Skin of body (tissue), 1 donor: ENCODE measurements at regions not wholly inside any gene's neighbourhood (a gene's known extent, or its start where the extent isn't known, plus 50 kb on each side); places are given as distances from the start of the nearest gene placed in this dataset.
"Not testable (repeated sequence)": the region's sequence is repeated elsewhere in the genome, so short reads cannot be mapped to it uniquely, and the experiment has no call there.

Experiments used
- DNase-seq: peaks from one replicate; lab custom pipeline; 2025; lab: John Stamatoyannopoulos, UW

DNA sequence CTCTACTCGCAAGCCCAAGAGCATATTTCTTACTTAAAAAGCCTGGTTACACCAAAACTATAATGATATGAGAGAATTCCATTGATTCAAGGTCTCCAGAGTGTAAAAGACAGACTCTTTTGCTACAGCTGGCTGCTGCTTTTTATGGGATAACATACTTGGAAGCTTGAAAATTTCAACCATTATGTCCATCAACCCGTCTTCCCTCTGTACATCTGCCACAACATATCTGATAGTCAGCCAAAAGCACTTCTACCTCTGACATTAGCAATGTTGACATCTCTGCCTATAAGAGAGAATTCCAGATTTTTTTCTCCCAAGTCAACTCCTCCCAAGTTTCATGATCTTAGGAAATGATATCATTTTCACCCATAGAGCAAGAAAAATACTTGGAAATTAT is 54.4 kb upstream of the IQCM start:
- DNase-seq, result no peak

GRCh38 chr4:149881744-149882143 is 66.1 kb upstream of the IQCM start:
- no peak for DNase-seq

DNA sequence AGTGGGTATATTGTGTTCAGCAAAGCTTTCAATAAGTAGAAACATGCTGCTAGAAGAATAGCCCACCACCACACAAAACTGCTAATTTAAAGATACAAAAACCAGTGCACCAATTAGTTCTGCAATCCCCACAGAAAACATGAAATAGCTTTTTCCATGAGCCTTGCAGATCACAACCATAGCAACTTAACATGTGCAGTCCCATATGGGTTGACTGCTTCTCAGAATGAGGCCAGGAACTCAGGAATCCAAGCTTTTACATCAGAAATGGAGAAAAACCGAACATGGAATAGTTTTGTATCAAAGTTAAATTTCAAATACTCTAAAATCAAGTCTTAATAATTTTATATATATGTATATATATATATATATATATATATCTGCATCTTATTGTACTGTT is 66.6 kb upstream of the IQCM start:
- no peak for DNase-seq

- DNase-seq, result no peak
These were observed 68.4 kb upstream of the IQCM start for GRCh38 chr4:149884046-149884445.

DNA sequence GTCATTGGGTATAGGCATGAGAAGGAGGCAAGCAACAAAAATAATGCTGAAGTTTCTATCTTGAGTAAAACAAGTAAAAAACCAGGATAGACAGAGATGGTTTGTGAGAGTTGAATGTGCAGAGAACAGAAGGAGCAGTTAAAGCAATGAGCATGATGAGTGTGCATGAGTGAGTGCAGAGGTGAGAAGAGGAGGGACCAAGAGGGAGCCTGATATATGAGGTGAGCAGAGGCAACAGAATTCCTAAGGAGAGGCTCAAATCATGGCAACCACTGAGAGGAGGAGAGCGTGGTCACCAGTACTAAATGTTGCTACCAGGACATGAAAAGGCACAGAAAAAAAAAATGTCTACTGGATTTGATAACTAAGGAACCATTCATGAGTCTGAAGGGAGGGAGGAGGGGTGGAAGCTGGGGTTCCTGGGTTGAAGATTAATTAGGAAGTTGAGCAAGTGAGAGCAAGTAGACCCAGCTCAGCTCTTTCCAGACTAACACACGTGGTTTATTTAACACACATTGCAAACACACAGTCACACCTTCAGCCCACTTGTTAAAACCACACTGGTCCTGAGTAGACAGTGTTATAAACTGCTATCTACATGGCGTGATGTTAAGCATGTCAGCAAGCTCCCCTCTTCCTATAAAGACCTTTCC is 69.0 kb upstream of the IQCM start:
- no peak for DNase-seq

DNA sequence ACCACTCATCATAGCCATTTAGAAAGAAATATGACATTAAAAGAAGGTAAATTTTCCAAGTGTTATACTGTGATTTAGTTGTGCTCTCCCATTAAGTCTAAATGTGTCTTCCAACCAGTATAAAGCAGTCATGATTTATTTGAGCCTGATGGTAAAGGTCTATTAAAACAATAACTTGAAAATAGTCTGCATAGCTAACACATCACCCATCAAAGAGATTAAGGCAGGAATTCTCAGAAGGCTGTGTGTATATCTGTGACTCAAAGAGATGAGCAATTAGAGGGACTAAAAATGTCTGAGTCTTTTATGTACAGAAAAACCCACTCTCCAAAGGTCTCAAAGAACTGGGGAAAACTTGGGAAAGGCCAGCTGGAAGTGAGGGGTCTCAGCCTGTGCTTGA is 70.3 kb upstream of the IQCM start:
- no peak for DNase-seq

- DNase-seq, result no peak
These were observed 71.3 kb upstream of the IQCM start for GRCh38 chr4:149886786-149887490.

DNA sequence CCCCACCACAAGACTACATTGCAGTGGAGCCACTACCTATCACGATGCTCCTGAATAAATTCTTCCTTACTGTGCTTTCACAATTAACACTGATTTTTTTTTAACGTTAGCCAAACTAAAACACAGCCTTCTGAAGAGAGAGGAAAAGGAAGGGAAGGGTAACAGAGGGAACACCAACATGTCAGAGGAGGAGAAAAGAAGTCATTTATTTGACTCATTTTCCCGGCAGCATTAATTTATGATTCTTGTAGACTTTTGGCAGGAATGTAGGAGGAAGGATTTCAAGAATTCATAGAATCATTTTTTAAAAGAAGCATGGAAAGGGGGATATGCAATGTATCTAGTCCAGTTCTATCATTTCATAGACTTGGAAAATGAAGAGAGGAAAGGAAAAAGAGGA is 74.3 kb upstream of the IQCM start:
- no peak for DNase-seq

DNA sequence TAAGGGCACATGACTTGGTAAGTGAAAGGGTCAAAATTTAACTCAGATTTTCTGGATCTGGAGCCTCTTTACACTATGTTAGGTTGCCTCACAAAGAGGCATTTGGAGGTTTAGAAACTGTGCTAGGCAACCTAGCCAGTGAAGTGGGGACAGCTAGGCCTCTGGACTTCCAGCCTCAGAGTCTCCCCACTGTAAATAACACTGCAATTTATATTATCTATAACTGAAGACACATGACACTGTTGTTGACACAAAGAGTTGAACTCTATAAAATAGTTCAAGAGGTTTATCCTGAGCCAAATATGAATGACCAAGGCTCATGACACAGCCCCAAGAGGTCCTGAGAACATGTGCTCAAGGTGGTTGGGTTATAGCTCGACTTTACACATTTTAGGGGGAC is 74.9 kb upstream of the IQCM start:
- no peak for DNase-seq

DNA sequence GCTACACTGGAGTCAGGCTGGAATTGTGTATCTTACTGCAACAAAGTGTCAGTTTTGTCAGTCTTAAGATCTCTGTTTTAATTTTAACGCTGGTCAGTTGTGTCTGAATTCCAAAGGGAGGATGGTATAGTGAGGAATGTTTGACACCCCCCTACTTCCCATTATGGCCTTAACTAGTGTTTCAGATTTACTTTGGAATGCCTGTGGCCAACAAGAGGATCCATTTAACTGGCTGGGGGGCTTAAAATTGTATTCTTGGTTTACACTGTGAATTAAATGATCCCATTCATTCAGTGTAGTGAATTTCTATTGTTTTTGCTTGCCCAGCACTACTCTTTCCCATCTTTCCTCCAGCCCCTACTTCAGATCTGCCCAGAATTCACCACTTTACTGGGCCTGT is 75.8 kb upstream of the IQCM start:
- no peak for DNase-seq

DNA sequence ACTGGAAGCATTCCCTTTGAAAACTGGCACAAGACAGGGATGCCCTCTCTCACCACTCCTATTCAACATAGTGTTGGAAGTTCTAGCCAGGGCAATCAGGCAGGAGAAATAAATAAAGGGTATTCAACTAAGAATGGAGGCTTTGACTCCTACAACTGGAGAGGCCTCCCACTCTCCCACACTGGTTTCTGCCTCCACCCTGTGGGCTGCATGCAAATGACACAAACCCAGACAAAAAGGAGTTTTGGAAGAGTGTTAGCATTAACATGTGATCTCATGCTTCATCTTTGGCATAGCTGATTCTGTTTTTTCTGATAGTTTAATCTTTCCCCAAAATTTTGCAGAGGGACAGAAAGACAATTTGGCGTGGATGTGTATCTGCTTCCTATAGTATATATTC is 80.8 kb upstream of the IQCM start:
- no peak for DNase-seq

DNA sequence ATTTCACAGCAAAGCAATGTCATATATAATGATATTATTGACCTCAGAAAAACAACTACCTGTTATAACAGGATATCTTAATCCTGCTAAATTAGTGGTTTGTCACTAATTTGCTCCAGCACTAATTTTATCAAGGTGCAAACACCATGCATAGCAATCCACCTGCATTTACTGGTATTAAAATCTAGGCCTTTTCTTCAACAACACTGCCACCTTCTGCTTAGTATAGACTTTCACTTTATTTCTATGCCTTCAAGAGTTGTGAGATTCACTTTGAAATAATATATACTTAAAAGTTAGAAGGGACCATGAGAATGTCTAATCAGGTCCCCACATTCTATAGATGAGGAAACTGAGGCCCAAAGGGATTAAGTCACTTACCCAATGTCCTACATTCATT is 82.1 kb upstream of the IQCM start:
- DNase-seq, result no peak

GRCh38 chr4:149901128-149901527 is 85.5 kb upstream of the IQCM start:
- no peak for DNase-seq

GRCh38 chr4:149902242-149902641 is 86.6 kb upstream of the IQCM start:
- no peak for DNase-seq

- DNase-seq, result no peak
These were observed 94.5 kb upstream of the IQCM start for GRCh38 chr4:149910177-149910576.

DNA sequence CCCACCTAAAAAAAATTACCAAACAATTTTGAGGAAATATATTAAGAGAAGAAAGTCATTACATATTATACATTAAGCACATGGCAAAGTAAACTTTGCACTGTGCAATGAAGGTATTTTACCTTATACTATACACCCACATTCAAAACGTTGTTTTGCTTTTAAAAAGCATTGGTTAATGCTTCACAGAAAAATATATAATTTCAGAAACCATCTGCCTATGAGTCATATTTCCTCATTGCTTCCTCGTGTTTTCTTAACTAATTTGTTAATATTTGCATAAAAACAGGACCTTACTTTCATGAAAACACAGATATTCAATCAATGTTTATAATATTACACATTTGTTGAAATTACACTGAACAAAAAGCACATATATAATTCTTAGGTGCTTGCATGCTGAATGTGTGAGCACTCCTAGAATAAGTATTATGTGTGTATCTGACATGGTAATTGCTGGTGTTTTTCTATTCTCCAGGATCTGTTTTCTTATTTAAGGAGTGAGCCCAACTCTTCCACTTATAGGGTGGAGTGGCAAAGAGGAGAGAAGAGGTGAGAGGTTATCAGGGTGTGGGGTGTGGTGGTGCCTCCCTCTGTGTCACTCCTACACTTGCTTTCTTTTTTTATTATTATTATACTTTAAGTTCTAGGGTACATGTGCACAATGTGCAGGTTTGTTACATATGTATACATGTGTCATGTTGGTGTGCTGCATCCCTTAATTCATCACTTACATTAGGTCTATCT is 95.1 kb upstream of the IQCM start:
- no peak for DNase-seq

- DNase-seq, result no peak
These were observed 95.7 kb upstream of the IQCM start for GRCh38 chr4:149911354-149911753.

DNA sequence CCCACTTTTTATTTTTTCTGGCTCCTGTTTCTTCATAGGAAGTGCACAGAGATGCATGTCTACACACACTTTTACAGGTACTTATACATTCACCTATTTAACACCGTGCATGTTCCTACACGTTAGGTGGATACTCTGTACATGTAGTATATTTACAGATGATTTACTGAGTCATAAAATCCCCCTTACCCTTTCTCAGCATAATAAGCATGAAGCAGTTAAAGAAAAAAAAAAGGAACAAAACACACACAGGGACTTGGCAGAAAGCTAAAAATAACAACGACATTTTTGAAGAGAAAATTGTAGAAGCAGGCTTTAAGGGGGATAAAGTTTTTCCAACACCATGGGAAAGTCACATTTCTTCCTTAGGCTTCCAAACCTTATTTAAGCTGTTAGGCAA is 96.4 kb upstream of the IQCM start:
- no peak for DNase-seq

GRCh38 chr4:149914119-149915115 is 98.8 kb upstream of the IQCM start:
- no peak for DNase-seq

DNA sequence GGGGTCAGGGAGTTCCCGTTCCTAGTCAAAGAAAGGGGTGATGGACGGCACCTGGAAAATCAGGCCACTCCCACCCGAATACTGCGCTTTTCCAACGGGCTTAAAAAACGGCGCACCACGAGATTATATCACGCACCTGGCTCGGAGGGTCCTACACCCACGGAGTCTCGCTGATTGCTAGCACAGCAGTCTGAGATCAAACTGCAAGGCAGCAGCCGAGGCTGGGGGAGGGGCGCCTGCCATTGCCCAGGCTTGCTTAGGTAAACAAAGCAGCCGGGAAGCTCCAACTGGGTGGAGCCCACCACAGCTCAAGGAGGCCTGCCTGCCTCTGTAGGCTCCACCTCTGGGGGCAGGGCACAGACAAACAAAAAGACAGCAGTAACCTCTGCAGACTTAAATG is 100.1 kb upstream of the IQCM start:
- DNase-seq, result not testable (repeated sequence)

- DNase-seq, result no peak
These were observed 108.1 kb upstream of the IQCM start for GRCh38 chr4:149923736-149924135.

GRCh38 chr4:149927514-149927913 is 111.9 kb upstream of the IQCM start:
- DNase-seq, result no peak
